BLaER1 (cell line): ENCODE measurements at regions not wholly inside any gene's neighbourhood (a gene's known extent, or its start where the extent isn't known, plus 50 kb on each side); places are given as distances from the start of the nearest gene placed in this dataset.
"Not testable (repeated sequence)": the region's sequence is repeated elsewhere in the genome, so short reads cannot be mapped to it uniquely, and the experiment has no call there.

ENCODE experiments used
- H3K27ac ChIP-seq: shearing (Covaris generic); formaldehyde crosslinking; 2 replicates; pipeline ENCODE4 v1.8.1; 2022
- H3K27me3 ChIP-seq: shearing (Covaris generic); formaldehyde crosslinking; 2 replicates; pipeline ENCODE4 v1.8.1; 2022
- H3K36me3 ChIP-seq: shearing (Covaris generic); formaldehyde crosslinking; 2 replicates; pipeline ENCODE4 v1.8.1; 2022
- H3K4me1 ChIP-seq: shearing (Covaris generic); formaldehyde crosslinking; 2 replicates; pipeline ENCODE4 v1.8.1; 2022
- H3K4me2 ChIP-seq: shearing (Covaris generic); formaldehyde crosslinking; 2 replicates; pipeline ENCODE4 v1.8.1; 2022
- H3K4me3 ChIP-seq: shearing (Covaris generic); formaldehyde crosslinking; 2 replicates; pipeline ENCODE4 v1.8.1; 2022
- H3K9ac ChIP-seq: shearing (Covaris generic); formaldehyde crosslinking; 2 replicates; pipeline ENCODE4 v1.8.1; 2022
- H3K9me3 ChIP-seq: shearing (Covaris generic); formaldehyde crosslinking; 2 replicates; pipeline ENCODE4 v1.8.1; 2022
- H4K20me1 ChIP-seq: shearing (Covaris generic); formaldehyde crosslinking; 2 replicates; pipeline ENCODE4 v1.8.1; 2022
- Cebpa-rat ChIP-seq: shearing (Covaris generic); IDR thresholded peaks from 2 replicates; pipeline ENCODE4 v1.8.1; 2022

DNA sequence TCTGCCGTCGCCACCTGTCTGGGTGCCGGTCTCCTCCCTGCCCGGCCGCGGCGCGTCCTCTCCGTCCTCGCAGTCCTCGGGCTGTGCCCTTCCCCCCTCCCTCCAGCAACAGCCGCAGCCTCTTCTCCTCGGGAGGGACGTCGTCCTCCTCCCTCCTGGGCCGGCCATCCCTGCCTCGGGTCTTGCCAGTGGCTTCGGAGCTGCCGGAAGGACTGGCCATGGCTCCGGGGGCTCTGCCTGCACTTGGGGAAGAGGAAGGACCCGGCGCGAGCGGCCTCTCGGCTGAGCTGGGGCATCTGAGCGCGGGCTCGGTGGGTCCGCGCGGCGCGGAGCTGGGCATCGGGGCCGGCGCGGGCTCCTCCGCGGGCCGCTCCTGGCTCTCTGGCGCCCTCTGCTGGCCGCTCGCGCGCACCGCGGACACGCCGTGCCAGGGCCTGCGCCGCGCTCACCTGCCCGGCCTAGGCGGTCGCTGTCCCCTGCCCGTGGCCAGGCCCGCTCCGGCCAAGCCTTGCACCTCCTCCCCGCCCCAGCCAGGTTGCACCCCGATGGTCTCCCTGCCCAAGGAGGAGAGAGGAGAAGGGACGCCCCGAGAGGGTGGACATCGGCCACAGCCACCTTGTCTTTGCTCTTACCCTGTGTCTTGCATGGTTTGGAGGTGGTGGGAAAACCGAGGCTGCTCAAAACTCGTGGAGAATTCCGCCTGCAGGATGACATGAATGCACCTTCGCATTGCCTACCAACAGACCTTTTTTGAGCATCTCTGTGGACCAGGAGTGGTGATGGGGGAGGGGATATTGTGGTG is 83.9 kb upstream of the FRG2C start:
- H3K27ac ChIP-seq, H3K9me3 ChIP-seq, H3K36me3 ChIP-seq, H3K4me1 ChIP-seq, H3K27me3 ChIP-seq, H4K20me1 ChIP-seq: not testable (repeated sequence)
- Histone ChIP-seq H3K4me2 (peak overlapping the region; percentile 88), H3K9ac (peak overlapping the region; percentile 60; the same call in 1 of the 2 replicates), H3K4me3 (peak overlapping the region; percentile 67)

DNA sequence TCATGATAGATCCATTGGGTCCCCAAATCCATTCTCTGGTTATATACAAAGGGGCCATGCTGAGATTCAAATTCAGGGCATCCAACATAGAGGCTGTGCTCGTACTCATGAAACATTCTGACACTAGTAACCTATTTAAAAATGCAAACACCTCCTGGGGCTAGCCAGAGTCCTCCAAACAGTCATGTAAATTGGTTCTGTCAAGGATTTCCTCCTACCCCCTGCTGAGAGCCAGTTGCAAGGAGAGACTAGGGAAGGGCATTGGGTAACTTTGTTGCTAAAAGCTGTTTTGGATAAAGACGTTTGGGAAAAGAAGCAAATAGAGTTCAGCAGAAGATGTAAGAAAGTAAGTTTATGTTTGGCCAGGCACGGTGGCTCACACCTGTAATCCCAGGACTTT is 81.6 kb upstream of the FRG2C start:
- H3K9me3 ChIP-seq, H3K4me3 ChIP-seq, H3K27ac ChIP-seq, H3K9ac ChIP-seq, H3K4me2 ChIP-seq, H3K36me3 ChIP-seq, H4K20me1 ChIP-seq, H3K4me1 ChIP-seq, H3K27me3 ChIP-seq: not testable (repeated sequence)

DNA sequence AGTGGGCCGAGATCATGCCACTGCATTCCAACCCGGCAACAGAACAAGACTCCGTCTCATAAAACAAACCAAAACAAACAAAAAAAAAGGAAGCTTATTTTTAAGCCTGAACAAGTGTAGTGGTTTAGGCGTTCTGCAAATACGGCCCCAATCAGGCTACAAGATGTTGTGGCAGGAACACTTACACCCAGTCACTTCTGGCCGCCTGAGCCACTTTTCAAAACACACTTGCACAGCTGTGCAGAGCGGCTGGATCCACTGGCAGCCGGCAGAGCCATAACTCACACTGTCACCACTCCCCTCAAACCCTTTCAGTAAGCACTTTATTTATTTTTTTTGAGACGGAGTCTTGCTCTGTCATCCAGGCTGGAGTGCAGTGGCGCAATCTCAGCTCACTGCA is 81.0 kb upstream of the FRG2C start:
- H3K36me3 ChIP-seq, H3K4me3 ChIP-seq, H3K27me3 ChIP-seq, H3K27ac ChIP-seq, H3K9me3 ChIP-seq, H3K9ac ChIP-seq, H3K4me2 ChIP-seq, H3K4me1 ChIP-seq, H4K20me1 ChIP-seq: not testable (repeated sequence)

DNA sequence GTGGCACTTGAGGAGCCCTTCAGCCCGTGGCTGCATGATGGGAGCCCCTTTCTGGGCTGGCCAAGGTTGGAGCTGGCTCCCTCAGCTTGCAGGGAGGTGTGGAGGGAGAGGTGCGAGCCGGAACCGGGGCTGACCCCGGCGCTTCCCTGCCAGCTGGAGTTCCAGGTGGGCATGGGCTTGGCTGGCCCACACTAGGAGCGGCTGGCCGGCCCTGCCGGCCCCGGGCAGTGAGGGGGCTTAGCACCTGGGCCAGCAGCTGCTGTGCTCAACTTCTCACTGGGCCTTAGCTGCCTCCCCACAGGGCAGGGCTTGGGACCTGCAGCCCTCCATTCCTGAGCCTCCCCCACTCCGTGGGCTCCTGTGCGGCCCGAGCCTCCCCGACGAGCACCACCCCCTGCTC is 76.4 kb upstream of the FRG2C start:
- not testable (repeated sequence) for H3K9me3 ChIP-seq, H3K4me2 ChIP-seq, H4K20me1 ChIP-seq, H3K27ac ChIP-seq, H3K4me3 ChIP-seq, H3K36me3 ChIP-seq, H3K4me1 ChIP-seq, H3K27me3 ChIP-seq, H3K9ac ChIP-seq

DNA sequence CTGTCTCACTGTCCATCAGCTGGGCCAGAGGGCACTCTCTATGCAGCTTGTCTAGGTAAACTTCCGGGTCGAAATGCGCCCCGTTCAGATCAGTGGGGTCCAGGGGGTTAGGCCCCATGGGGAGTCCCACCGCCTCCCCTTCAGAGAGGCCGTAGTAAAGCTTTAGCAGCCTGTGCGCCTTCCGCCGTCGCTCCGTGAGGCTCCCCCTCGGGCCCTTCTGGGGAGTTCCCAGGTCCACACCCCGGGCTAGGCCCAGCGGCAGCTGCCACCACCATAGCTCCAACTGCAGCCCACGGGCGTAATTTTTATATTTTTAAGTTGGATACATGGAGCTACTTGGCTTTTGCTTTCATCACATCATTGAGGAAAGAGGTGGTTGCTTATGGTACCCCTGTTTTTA is 73.7 kb upstream of the FRG2C start:
- H3K4me1 ChIP-seq, H3K4me3 ChIP-seq, H3K27me3 ChIP-seq, H3K9me3 ChIP-seq, H3K36me3 ChIP-seq, H3K4me2 ChIP-seq, H3K27ac ChIP-seq, H3K9ac ChIP-seq, H4K20me1 ChIP-seq: not testable (repeated sequence)

DNA sequence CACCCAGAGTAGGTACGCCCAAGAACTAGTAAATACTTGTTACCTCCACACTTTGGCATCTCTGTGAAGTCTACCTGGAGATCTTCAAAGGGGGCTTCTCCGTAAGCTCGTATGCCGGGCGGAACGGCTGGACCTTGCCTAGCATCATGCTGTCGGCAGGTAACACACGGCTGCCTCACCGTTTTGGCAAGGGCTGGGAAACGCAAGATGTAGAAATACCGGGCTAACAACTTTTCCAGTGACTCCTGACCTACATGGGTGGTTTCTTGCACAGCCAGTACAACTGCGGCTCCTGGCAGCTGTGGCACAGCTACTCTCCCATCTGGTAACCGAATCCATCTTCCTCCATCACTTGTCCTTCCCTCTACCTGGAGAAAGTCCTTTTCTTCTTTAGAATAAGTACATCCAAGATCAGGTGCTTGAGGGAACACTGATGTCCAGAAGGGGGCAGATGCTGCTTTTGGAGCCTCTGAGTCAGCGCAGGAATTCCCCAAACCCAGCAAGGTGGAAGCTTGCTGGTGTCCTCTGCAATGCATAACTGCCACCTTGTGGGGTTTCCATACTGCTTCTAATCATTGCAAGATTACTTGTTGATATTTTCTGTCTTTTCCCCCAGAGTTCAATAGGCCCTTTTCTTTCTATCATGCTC is 59.7 kb upstream of the FRG2C start:
- H3K4me2 ChIP-seq, H4K20me1 ChIP-seq, H3K27ac ChIP-seq, H3K27me3 ChIP-seq, H3K9me3 ChIP-seq, H3K4me1 ChIP-seq, H3K36me3 ChIP-seq, H3K4me3 ChIP-seq, H3K9ac ChIP-seq: not testable (repeated sequence)

DNA sequence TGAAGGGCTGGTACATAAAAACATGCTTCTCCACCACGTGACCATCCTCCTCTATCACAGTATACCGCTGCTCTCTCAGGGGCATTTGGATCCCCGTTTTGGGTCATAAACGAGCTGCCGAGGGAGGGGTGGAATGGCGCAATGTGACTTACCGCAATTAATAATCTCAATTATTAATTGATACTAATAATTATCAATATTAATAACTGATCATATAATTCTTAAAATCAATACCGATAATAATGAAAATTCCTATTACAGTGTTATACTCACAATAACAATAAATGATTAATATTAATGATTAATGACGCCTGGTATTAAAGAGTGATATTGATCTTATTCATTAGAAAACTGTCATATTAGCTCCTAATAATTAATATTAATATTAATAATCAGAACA is 56.1 kb upstream of the FRG2C start:
- not testable (repeated sequence) for H3K9me3 ChIP-seq, H4K20me1 ChIP-seq, H3K27me3 ChIP-seq, H3K4me3 ChIP-seq, H3K4me2 ChIP-seq, H3K27ac ChIP-seq, H3K9ac ChIP-seq, H3K36me3 ChIP-seq, H3K4me1 ChIP-seq

DNA sequence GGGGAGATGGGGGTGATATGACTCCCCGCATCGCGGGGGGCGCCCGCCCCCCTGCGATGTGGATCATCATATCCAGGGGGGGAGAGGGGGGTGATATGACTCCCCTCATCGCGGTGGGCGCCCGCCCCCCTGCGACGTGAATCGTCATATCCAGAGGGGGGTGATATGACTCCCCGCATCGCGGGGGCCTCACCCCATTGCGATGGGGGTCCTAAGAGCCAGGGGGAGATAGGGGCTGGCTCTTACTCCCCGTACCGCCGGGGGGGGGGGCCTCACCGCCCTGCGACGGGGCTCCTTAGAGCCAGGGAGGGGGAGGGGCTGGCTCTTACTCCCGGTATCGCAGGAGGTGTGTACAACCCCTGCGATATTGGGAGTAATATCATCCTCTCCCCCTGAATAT is 54.5 kb upstream of the FRG2C start:
- H3K9me3 ChIP-seq, H3K4me1 ChIP-seq, H4K20me1 ChIP-seq: not testable (repeated sequence)

DNA sequence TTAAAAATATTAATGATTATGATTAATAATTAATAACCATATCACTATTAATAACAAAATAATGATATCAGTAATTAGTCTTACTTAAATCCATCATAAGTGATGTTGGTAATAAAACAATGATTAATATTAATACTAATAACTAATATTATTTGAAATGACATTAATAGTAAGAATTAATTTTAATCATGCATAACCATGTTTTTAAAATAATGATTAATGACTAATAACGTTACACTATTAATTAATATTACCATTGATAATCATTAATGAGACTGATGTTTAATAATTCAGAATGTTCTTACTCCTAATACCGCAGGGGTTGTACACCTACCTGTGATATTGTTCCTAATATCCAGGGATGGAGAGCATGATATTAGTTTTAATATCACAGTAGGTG is 53.4 kb upstream of the FRG2C start:
- H3K9me3 ChIP-seq: no peaks in the 10 kb centered on the region

More for the DNA sequence above, 54.5 kb upstream of the FRG2C start:
- not testable (repeated sequence) for H3K4me2 ChIP-seq, H3K4me3 ChIP-seq, H3K36me3 ChIP-seq, H3K27ac ChIP-seq, H3K9ac ChIP-seq, H3K27me3 ChIP-seq

DNA sequence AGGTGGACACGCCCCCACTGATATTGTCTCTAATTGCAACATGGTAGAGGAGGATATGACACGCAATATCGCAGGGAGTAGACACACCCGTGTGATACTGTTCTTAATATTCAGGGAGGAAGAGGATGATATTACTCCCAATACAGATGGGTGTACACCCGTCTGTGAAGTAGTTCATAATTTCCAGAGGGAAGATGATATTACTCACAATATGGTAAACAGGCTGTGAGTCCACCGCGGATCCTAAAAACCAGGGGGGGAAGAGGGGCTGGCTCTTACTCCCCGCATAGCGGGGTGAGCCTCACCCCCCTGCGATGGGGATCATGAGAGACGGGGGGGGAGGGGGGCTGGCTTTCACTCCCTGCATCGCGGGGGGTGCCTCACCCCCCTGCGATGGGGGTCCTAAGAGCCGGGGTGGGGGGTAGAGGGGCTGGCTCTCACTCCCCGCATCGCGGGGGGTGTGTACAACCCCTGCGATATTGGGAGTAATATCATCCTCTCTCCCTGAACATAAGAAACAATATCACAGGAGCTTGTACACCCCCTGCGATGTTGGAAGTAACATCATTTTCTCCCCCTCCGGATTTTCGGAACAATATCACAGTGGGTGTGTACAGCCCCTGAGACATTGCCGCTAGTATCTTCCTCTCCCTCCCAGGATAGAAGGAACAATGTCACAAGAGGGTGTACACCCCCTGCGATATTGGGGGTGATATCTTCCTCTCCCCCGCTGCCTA is 52.2 kb upstream of the FRG2C start:
- not testable (repeated sequence) for H3K4me3 ChIP-seq, H3K4me1 ChIP-seq, H3K27me3 ChIP-seq, H3K36me3 ChIP-seq, H3K27ac ChIP-seq, H4K20me1 ChIP-seq, H3K9ac ChIP-seq, H3K9me3 ChIP-seq, H3K4me2 ChIP-seq

More for the DNA sequence above, 53.4 kb upstream of the FRG2C start:
- H3K4me3 ChIP-seq: no peak overlapping the region
- no peaks in the 10 kb centered on the region for H3K36me3 ChIP-seq
- no peak overlapping the region for H3K27ac ChIP-seq
- H3K27me3 ChIP-seq: no peaks in the 10 kb centered on the region
- H3K9ac ChIP-seq: no peak overlapping the region
- H3K4me2 ChIP-seq: no peak overlapping the region
- H4K20me1 ChIP-seq: no peaks in the 10 kb centered on the region
- H3K4me1 ChIP-seq: no peaks in the 10 kb centered on the region
- no peak for TF ChIP-seq Cebpa-rat
